HG03469 (cell line): ENCODE measurements at regions not wholly inside any gene's neighbourhood (a gene's known extent, or its start where the extent isn't known, plus 50 kb on each side); places are given as distances from the start of the nearest gene placed in this dataset.
A peak's percentile ranks its signal among the peaks of the same experiment; 100 is the strongest.
"Not testable (repeated sequence)": the region's sequence is repeated elsewhere in the genome, so short reads cannot be mapped to it uniquely, and the experiment has no call there.

Experiments
- ATAC-seq: cut with Tn5 transposase; IDR thresholded peaks from one replicate; pipeline ENCODE4 v1.9.1; 2021; ENCODE audit warnings: mild to moderate bottlenecking, moderate library complexity, moderate number of reproducible peaks; ENCODE audit not compliant: unreplicated experiment

DNA sequence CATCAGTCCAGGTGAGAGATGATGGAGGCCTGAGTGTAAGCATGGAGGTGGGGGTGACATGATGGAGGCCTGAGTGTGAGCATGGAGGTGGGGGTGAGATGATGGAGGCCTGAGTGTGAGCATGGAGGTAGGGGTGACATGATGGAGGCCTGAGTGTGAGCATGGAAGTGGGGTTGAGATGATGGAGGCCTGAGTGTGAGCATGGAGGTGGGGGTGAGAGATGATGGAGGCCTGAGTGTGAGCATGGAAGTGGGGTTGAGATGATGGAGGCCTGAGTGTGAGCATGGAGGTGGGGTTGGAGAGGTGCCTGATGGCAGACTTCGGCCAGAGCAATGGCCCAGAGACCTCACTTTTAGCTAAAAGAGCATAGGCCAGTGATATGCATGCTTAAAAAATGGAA lies 269.9 kb upstream of the PLPP4 start:
- ATAC-seq = not testable (repeated sequence)

DNA sequence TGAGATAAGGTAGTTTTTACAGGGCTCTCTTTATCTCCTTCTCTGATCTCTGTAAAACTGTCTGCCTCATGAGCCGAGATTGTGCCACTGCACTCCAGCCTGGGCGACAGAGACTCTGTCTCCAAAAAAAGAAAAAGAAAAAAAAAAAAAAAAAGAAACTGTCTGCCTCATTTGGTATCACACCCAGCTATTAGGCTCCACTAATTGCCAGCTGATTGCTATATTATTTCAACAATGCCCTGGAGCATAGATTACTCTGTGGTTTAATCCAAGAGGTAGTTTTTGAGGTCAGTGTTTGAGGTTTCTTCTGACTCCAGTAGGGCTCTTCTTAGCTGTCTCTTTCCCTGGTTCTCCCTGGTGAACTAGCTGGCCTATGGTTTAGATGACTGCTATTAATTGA lies 268.1 kb upstream of the PLPP4 start:
- no peak for ATAC-seq

GRCh38 chr10:120195984-120196712 lies 260.9 kb upstream of the PLPP4 start:
- no peak for ATAC-seq

DNA sequence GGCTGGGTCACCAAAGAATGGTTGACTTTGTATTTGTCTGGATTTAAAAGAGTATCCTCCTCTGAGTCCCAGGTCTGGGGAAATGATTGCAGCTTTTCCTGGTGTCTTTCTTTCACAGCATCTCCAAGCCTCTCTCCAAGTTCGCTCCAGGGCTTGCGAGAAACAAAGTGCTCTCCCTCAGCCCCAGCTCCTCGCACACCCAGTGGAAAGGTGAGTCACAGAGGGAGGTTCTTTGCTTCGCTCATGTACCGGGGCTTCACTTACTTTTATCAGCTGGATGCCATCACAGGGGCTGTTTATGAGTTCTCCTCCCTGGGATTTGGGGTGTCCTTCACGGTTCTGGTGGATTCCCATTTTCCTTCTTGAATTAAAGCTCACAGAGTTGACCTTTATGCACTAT lies 252.2 kb upstream of the PLPP4 start:
- no peak for ATAC-seq

GRCh38 chr10:120205368-120206018 lies 251.5 kb upstream of the PLPP4 start:
- no peak for ATAC-seq

DNA sequence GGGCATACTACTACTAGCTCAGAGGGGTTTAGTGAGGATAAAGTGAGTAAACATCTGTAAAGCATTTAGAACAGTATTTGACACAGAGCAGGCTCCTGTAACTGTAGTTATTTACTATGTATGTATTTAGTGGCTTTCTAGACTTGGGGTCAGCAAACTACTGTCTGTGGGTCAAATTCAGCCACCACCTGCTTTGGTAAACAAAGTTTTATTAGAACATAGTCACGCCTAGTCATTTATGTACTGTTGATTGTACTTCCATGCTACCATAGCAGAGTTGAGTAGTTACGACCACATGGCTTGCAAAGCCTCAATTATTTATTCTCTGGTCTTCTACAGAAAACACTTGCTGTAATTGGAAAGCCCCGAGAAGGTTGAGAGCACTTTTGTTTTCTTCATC lies 248.5 kb upstream of the PLPP4 start:
- ATAC-seq = no peak

GRCh38 chr10:120209124-120209762 lies 247.8 kb upstream of the PLPP4 start:
- ATAC-seq = no peak

DNA sequence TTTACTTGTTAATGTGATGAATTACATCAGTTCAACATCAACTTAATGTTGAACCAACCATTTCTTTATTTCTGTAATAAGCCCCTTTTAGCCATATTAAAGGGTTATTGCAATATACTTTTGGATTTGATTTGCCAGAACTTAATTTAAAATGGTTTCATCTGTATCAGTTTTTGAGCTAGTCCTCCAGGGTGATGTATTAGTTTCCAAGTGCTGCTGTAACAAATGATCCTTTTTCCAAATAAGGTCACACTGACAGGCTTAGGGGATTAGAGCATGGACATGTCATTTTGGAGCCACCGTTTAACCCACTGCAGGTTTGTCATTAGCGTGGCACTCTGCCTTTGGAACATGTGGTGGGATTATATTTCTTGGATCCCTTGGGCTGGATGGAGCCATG lies 244.8 kb upstream of the PLPP4 start:
- no peak for ATAC-seq

DNA sequence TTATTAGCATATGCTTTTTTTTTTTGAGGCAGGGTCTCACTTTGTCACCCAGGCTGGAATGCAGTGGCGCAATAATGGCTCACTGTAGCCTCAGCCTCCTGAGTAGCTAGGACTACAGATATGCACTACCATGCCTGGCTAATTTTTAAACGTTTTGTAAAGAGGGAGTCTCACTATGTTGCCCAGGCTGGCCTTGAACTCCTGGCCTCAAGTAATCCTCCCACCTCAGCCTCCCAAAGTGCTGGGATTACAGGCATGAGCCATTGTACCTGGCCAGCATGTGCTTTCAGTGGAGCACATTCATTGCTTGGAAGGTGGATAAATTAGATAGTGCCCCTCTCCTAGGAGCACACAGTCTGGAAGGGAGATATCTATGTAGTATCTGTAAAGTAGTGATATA lies 243.7 kb upstream of the PLPP4 start:
- ATAC-seq = not testable (repeated sequence)

DNA sequence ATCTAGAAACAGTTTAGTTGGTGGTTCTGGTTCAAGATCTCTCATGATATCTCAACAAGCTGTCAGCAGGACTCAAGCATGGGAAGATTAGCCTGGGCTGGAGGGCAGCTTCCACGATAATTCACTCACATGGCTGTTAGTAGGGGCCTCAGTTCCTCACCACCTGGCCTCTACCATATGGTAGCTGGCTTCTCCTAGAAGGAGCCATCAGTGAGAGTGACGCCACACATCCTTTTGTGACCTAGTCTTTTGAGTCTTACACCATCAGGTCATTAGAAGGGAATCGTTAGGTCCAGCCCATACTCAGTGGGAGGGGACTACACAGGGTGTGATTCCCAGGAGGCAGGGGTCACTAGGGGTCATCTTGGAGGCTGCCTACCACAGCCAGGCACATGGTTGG lies 239.3 kb upstream of the PLPP4 start:
- no peak for ATAC-seq

GRCh38 chr10:120221873-120222485 lies 235.0 kb upstream of the PLPP4 start:
- peak; percentile 52 for ATAC-seq

DNA sequence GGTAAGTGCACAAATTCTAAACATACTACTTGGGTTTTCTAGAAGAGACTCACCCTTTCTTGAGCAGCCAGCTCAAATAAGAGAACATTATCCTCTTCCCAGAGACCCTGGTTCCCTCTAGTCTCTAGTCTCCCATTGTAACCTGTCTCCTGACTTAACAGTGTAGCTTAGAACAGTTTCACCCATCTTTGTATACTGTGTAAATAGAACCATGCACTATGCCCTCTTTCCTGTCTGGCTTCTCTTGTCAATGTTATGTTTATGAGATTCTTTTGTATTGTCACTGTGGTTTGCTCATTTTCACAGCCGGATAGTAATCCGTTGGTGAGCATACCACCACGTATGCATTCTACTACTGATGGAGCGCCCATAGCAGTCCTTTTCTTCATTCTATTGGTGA lies 227.4 kb upstream of the PLPP4 start:
- ATAC-seq = no peak

DNA sequence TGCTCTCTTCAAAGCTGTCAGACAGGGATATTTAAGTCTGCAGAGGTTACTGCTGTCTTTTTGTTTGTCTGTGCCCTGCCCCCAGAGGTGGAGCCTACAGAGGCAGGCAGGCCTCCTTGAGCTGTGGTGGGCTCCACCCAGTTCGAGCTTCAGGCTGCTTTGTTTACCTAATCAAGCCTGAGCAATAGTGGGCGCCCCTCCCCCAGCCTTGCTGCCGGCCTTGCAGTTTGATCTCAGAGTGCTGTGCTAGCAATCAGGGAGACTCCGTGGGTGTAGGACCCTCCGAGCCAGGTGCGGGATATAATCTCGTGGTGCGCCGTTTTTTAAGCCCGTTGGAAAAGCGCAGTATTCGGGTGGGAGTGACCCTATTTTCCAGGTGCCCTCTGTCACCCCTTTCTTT lies 217.3 kb upstream of the PLPP4 start:
- not testable (repeated sequence) for ATAC-seq

DNA sequence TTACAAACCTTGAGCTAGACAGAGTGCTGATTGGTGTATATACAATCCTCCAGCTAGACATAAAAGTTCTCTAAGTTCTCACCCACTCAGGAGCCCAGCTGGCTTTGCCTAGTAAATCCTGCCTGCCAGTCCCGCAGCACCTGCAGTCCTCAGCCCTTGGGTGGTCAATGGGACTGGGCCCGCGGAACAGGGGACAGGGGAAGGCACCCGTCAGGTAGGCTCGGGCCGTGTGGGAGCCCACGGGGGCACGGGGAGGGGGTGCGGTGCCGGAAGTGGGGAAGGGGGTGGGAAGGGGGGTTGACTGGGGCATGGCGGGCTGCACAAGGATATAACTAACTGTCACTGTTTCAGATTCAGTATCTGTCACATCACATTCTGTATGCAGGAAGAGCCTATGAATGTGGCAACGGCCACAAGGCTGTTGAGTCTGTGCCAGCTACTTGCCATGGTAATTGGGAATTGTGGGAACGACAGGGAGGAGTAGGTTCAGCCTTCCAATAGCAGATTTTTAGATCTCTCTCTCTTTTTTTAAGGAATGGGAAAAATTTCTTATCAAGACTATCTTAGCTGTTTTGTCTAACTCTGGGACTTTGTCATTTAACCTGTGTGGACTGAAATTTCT lies 205.1 kb upstream of the PLPP4 start:
- ATAC-seq = no peak

DNA sequence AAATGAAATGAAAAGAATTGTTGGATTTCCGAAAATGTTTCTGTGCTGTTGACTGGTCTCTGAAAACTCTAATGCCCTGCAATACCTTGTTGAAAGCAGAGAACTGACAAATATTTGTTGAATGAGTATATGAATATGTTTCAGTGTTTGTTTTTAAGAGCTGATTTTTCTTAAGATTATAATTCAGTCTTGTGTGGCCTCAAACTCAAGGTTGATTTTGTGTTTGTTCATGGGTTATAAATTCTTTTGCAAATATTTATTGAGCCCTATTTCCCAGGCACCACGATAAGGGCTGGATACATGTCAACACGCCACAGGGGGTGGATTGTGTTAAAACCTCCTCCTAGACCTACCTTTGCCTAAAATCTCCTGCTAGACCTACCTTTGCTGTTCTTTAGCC lies 203.9 kb upstream of the PLPP4 start:
- no peak for ATAC-seq

GRCh38 chr10:120260456-120260855 lies 196.6 kb upstream of the PLPP4 start:
- ATAC-seq = no peak

DNA sequence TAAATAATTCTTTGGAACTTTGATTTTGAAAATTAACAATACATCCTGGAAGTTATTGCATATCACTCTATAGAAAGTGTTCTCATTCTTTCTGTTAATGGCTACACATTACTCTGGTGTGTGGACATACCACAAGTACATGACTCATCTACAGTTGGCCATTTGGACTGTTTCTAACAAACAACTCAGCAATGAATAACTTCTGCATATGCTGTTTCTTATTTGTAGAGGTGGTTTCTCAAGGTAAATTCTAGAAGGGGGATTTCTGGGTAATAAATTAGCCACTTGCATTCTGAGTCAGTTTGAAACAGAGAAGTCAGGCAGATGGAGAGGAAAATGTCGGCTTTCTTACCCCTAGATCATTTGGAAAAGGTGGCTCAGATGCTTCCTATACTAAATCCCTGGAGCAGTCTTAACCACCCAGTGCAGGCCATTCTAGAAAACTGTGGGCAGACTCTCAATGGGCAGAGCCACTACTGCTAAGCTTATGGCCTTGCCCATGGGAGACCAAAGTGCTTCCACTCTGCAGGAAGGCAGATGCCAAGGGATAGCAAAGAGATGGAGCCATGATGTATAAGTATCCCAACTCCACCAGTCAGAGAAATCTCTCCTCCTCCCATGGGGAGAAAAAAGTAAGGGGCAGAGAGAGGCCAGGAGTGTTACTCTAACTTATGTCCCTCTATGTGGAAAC lies 194.0 kb upstream of the PLPP4 start:
- ATAC-seq = peak; percentile 44

DNA sequence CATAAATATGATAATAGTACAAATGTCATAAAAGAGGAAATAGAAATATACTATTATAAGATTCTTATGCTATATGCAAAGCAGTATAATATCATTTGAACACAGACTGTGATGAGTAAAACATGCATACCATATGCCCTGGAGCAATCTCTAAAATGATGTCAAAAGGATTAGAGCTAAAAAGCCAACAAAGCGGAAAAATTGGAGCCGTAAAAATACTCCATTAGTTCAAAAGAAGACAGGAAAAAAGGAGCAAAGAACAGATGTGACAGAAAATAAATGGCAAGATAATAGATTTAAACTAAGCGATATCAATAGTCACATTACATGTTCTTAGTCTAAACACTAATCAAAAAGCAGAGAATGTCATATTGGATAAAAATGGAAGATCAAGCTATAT lies 191.0 kb upstream of the PLPP4 start:
- ATAC-seq = no peak

DNA sequence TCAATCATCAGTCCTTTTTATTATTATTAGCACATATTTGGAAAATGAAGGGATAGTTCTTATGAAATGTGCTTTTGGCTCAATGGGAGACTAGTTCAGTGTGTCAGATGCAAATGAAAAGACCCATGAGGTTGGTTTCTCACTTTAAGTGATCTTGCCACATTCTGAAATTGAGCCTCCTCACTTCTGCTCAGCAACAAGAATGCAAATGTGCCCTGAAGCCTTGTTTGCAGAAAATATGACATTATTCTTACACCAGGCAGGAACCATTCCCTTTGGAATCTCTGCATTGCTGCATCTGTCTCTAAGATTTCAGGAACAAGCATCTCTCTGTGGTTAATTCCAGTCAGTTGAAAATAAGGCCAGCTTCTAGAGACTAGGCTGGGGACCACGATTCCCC lies 186.1 kb upstream of the PLPP4 start:
- no peak for ATAC-seq

DNA sequence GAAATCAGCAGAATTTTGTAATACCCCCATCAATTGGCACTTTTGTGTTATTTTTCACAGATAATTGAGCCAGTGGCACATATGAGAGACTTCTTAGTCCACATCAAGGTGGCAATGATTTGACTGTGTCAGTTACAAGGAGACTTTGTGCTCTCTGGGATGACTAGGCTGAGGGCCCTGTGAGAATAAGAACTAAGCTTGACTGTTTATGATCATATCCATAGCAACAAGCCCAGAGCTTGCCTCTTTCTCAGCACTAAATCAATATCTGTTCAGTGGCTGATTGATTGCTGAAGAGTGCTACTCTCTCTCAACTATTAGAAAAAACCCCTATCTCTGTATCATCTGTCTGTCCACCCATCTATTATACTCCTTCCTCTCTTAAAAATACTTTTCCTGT lies 185.3 kb upstream of the PLPP4 start:
- ATAC-seq = no peak

DNA sequence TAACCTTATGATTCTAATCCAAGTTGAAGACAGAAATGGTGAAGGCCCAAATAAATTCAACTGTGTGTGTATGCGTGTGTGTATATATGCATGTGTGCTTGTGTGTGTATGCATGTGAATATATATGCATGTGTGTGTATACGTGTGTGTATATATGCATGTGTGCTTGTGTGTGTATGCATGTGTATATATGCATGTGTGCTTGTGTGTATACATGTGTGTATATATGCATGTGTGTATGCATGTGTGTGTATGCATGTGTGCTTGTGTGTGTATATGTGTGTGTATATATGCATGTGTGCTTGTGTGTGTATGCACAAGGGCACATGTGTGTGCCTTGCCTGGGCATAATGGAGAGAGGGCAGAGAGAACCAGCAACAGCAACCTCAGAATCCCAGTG lies 184.7 kb upstream of the PLPP4 start:
- ATAC-seq = no peak
